Stimulated activated CD8-positive, alpha-beta memory T cell treated with anti-CD3 and anti-CD28 coated beads, Interleukin-4, amount 100 ng/mL, for 48 hours (primary cell): ENCODE measurements at regions not wholly inside any gene's neighbourhood (a gene's known extent, or its start where the extent isn't known, plus 50 kb on each side); places are given as distances from the start of the nearest gene placed in this dataset.
A peak's percentile ranks its signal among the peaks of the same experiment; 100 is the strongest.
"Not testable (repeated sequence)": the region's sequence is repeated elsewhere in the genome, so short reads cannot be mapped to it uniquely, and the experiment has no call there.

Source experiments
- DNase-seq: peaks from one replicate; pipeline ENCODE4 v3.0.0-alpha.2; 2020

GRCh38 chr13:94811753-94812152 lies 99.4 kb upstream of the SOX21 start:
- DNase-seq = no peak

GRCh38 chr13:94800423-94800822 lies 88.1 kb upstream of the SOX21 start:
- no peak for DNase-seq

- DNase-seq = no peak
Observed at GRCh38 chr13:94799299-94799698, 87.0 kb upstream of the SOX21 start.

GRCh38 chr13:94798738-94799137 lies 86.4 kb upstream of the SOX21 start:
- DNase-seq = no peak

GRCh38 chr13:94795292-94795691 lies 82.9 kb upstream of the SOX21 start:
- DNase-seq = no peak

GRCh38 chr13:94786246-94786645 lies 73.9 kb upstream of the SOX21 start:
- DNase-seq = not testable (repeated sequence)

- no peak for DNase-seq
Observed at GRCh38 chr13:94784066-94784465, 71.7 kb upstream of the SOX21 start.

GRCh38 chr13:94783489-94783888 lies 71.1 kb upstream of the SOX21 start:
- no peak for DNase-seq

GRCh38 chr13:94780421-94780820 lies 68.1 kb upstream of the SOX21 start:
- DNase-seq = no peak

- DNase-seq = no peak
Observed at GRCh38 chr13:94778986-94779385, 66.6 kb upstream of the SOX21 start.

- DNase-seq = no peak
Observed at GRCh38 chr13:94778585-94778984, 66.2 kb upstream of the SOX21 start.

- DNase-seq = no peak
Observed at GRCh38 chr13:94776956-94777355, 64.6 kb upstream of the SOX21 start.

GRCh38 chr13:94776300-94776699 lies 64.0 kb upstream of the SOX21 start:
- no peak for DNase-seq

GRCh38 chr13:94765814-94766213 lies 53.5 kb upstream of the SOX21 start:
- no peak for DNase-seq

GRCh38 chr13:94764576-94765321 lies 52.4 kb upstream of the SOX21 start:
- DNase-seq = peak; percentile 24
